Stomach smooth muscle (tissue), 2 donors: ENCODE measurements at regions not wholly inside any gene's neighbourhood (a gene's known extent, or its start where the extent isn't known, plus 50 kb on each side); places are given as distances from the start of the nearest gene placed in this dataset.
"Not testable (repeated sequence)": the region's sequence is repeated elsewhere in the genome, so short reads cannot be mapped to it uniquely, and the experiment has no call there.

Source experiments
- H3K27ac ChIP-seq: one replicate; pipeline ENCODE4 v1.7.0; 2013; ENCODE audit warnings: mild to moderate bottlenecking, low read length, inconsistent platforms
- H3K27me3 ChIP-seq, 2 donors: one replicate each; pipeline ENCODE4 v1.7.0; 2013; ENCODE audit warnings: low read length in 2 of 2; ENCODE audit not compliant: insufficient read depth in 2 of 2, control insufficient read depth in 1 of 2
- H3K36me3 ChIP-seq, 2 donors: one replicate each; pipeline ENCODE4 v1.7.0; 2013; ENCODE audit warnings: low read length in 2 of 2; ENCODE audit not compliant: control insufficient read depth in 2 of 2, insufficient read depth in 2 of 2
- H3K4me1 ChIP-seq: one replicate; pipeline ENCODE4 v1.7.0; 2013; ENCODE audit warnings: low read length; ENCODE audit not compliant: control insufficient read depth, insufficient read depth
- H3K4me3 ChIP-seq, 2 donors: one replicate each; pipeline ENCODE4 v1.7.0; 2013; ENCODE audit warnings: low read length in 2 of 2
- H3K9ac ChIP-seq, 2 donors: one replicate each; pipeline ENCODE4 v1.7.0; 2013; ENCODE audit warnings: low read length in 2 of 2, mild to moderate bottlenecking in 1 of 2
- H3K9me3 ChIP-seq, 2 donors: one replicate each; pipeline ENCODE4 v1.7.0; 2013; ENCODE audit warnings: low read length in 2 of 2; ENCODE audit not compliant: control insufficient read depth in 2 of 2
- donor health status: healthy.
- donor health status: Pancreatic carcinoma.

- Histone ChIP-seq H3K4me1 (no peaks in the 10 kb centered on the region), H3K4me3 (no peak overlapping the region), H3K27me3 (no peaks in the 10 kb centered on the region), H3K9me3 (no peaks in the 10 kb centered on the region), H3K27ac (no peak overlapping the region), H3K36me3 (no peaks in the 10 kb centered on the region), H3K9ac (no peak overlapping the region)
Observed at GRCh38 chr16:86227041-86227440, 283.3 kb upstream of the FOXF1 start.

- H3K27ac ChIP-seq, result no peak overlapping the region
- H3K27me3 ChIP-seq, result no peaks in the 10 kb centered on the region
- H3K36me3 ChIP-seq, result no peaks in the 10 kb centered on the region
- peaks cover 3% of the 10 kb centered on the region for H3K4me1 ChIP-seq
- H3K4me3 ChIP-seq, result no peak overlapping the region
- H3K9ac ChIP-seq, result no peak overlapping the region
- no peaks in the 10 kb centered on the region for H3K9me3 ChIP-seq
Observed at GRCh38 chr16:86227801-86228200, 282.5 kb upstream of the FOXF1 start.

DNA sequence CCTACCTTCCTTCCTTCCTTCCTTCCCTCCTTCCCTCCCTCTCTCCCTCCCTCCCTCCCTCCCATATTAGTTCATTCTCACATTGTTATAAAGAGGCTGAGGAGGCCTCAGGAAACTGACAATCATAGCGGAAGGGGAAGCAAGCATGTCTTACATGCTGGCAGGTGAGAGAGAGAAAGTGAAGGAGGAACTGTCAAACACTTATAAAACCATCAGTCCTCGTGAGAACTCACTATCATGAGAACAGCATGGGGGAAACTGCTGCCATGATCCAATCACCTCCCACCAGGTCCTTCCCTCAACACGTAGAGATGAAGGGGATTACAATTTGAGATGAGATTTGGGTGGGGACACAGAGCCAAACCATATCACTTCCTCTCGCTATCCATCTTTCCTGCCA lies 281.6 kb upstream of the FOXF1 start:
- H3K27me3 ChIP-seq, result no peaks in the 10 kb centered on the region
- no peak overlapping the region for H3K4me3 ChIP-seq
- H3K36me3 ChIP-seq, result no peaks in the 10 kb centered on the region
- no peak overlapping the region for H3K27ac ChIP-seq
- no peaks in the 10 kb centered on the region for H3K9me3 ChIP-seq
- no peak overlapping the region for H3K9ac ChIP-seq
- peaks cover 3% of the 10 kb centered on the region for H3K4me1 ChIP-seq

GRCh38 chr16:86229283-86229682 lies 281.0 kb upstream of the FOXF1 start:
- Histone ChIP-seq H3K27ac (no peak overlapping the region), H3K4me1 (peaks cover 3% of the 10 kb centered on the region), H3K27me3 (no peaks in the 10 kb centered on the region), H3K9ac (no peak overlapping the region), H3K9me3 (no peaks in the 10 kb centered on the region), H3K4me3 (no peak overlapping the region), H3K36me3 (no peaks in the 10 kb centered on the region)

GRCh38 chr16:86229866-86230656 lies 280.3 kb upstream of the FOXF1 start:
- peaks cover 3% of the 10 kb centered on the region for H3K4me1 ChIP-seq
- H3K36me3 ChIP-seq, result no peaks in the 10 kb centered on the region
- H3K4me3 ChIP-seq, result no peak overlapping the region
- no peak overlapping the region for H3K9ac ChIP-seq
- no peaks in the 10 kb centered on the region for H3K9me3 ChIP-seq
- H3K27me3 ChIP-seq, result no peaks in the 10 kb centered on the region
- no peak overlapping the region for H3K27ac ChIP-seq

DNA sequence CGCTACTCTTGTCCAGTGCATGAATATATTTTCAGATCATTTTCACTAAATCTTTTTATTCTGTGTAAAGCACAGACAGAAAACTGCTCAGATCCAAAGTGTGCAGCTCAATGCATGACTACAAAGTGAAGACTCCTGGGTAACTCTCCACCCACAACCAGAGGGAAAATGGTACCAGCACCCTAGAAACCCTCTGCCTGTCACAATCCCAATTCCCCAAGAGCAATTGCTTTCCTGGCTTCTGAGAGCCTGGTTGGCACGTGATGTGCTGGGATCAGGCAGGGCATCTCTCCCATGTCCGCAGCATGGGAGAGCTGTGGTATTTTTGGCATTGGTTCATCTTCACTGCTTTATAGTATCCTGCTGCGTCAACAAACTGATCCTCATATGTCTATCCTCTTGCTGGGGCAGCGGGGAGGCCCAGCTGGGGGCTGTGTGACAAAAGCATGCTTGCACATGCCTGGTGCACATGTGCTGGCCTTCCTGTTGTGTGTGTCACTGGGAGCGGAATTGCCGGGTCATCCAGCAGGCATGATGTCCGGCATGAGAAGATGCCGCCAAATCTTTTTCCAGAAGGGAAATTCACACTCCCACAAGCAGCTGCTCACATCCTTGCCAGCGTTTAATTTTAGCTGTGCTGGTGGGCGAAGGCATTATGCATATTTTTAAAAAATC lies 278.9 kb upstream of the FOXF1 start:
- Histone ChIP-seq H3K9me3 (no peaks in the 10 kb centered on the region), H3K36me3 (no peaks in the 10 kb centered on the region), H3K4me3 (no peak overlapping the region), H3K4me1 (peaks cover 3% of the 10 kb centered on the region), H3K27ac (no peak overlapping the region), H3K9ac (no peak overlapping the region), H3K27me3 (no peaks in the 10 kb centered on the region)

DNA sequence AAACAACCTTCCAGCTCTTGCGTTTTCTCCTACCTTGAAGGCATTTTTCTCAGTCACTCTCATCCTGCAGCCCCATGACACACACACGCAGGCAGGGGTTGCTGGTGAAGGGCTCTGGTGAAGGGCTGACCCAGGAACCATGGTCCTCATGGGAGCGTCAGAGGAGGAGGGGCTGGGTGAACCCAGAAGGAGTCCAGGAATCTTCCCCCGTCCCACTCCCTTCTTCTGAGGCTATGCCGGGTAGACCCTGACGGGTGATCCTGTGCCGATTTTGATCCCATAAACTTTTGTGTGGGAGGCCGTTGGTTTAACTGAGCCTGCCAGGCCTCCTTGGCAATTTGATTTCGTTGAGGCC lies 278.4 kb upstream of the FOXF1 start:
- H3K27me3 ChIP-seq, result no peaks in the 10 kb centered on the region
- no peaks in the 10 kb centered on the region for H3K36me3 ChIP-seq
- no peak overlapping the region for H3K4me3 ChIP-seq
- H3K4me1 ChIP-seq, result peaks cover 3% of the 10 kb centered on the region
- H3K9ac ChIP-seq, result no peak overlapping the region
- no peak overlapping the region for H3K27ac ChIP-seq
- no peaks in the 10 kb centered on the region for H3K9me3 ChIP-seq

DNA sequence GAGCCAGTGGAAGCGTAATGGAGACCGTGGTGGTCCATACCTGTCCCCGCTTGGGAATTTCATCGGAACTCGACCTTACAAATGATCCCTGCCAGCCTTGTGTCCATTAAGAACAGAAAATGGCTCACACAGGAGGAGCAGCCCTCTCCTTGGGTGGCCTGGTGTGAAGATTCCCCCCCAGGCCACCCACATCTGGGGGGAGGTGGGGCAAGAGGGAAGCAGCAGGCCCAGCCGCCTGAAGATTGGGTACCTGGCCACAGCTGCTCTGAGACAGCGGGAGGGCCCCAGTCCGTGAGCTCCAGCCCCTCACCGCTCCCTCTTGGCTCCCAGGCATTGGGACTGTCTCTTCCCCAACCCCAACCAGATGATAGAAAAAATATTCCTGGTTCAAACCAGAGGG lies 277.8 kb upstream of the FOXF1 start:
- no peak overlapping the region for H3K4me3 ChIP-seq
- no peaks in the 10 kb centered on the region for H3K27me3 ChIP-seq
- no peaks in the 10 kb centered on the region for H3K9me3 ChIP-seq
- no peak overlapping the region for H3K9ac ChIP-seq
- peaks cover 3% of the 10 kb centered on the region for H3K4me1 ChIP-seq
- H3K36me3 ChIP-seq, result no peaks in the 10 kb centered on the region
- H3K27ac ChIP-seq, result no peak overlapping the region

DNA sequence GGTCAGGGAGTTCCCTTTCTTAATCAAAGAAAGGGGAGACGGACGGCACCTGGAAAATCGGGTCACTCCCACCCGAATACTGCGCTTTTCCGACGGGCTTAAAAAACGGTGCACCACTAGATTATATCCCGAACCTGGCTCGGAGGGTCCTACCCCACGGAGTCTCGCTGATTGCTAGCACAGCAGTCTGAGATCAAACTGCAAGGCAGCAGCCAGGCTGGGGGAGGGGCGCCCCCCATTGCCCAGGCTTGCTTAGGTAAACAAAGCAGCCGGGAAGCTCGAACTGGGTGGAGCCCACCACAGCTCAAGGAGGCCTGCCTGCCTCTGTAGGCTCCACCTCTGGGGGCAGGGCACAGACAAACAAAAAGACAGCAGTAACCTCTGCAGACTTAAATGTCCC lies 276.8 kb upstream of the FOXF1 start:
- not testable (repeated sequence) for H3K9me3 ChIP-seq, H3K27ac ChIP-seq, H3K4me3 ChIP-seq, H3K4me1 ChIP-seq, H3K36me3 ChIP-seq, H3K27me3 ChIP-seq, H3K9ac ChIP-seq

DNA sequence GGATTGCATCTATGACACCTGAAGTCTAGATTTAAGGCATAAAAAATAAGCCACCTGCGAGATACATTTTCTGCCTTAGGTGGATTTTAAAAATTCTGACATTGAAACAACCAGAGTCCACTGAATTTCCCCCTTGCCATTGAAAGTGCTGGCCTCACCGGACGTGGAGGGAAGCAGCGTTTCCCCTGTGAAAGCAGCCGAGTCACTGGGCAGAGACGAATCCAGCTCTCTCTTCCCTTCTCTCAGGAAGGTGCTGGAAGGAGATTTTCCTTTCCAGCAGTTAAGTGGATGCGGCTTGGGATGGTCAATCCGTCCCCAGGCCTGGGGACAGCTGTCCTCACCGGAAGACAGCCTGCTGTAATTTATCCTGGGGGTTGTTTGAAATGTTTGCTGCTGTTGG lies 270.9 kb upstream of the FOXF1 start:
- Histone ChIP-seq H3K4me1 (peaks cover 5% of the 10 kb centered on the region), H3K4me3 (no peak overlapping the region), H3K9me3 (no peaks in the 10 kb centered on the region), H3K9ac (no peak overlapping the region), H3K27ac (no peak overlapping the region), H3K27me3 (no peaks in the 10 kb centered on the region), H3K36me3 (no peaks in the 10 kb centered on the region)

DNA sequence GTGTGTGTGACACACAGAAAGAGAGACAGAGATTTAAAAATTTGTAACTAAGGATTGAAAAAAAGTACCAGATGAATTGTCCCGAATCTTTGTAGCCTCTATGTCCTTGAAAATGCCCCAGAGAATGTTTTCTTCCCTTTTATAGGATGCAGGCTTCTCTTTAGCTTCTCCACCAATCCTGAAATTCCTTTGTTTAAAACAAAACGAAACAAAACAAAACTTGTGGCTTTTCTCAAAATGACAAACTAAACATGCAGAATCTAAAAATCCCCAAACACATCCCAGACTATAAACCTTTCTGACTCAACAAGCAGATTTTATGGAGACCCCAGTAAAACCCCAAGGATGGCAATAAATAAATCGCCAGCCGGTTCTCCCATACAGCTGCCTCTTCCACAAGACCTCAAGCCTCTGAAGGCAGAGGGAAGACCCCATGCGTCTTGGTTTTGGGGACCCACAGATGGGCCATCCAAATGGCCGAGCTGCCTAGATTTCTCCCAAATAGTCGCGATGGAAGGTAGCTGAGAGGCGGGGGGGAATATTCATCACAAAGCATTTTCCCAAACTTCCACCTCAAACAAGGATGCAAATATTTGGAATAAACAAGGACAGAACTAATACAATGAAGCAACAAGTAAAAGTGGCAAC lies 269.5 kb upstream of the FOXF1 start:
- peaks cover 5% of the 10 kb centered on the region for H3K4me1 ChIP-seq
- no peak overlapping the region for H3K27ac ChIP-seq
- H3K36me3 ChIP-seq, result no peaks in the 10 kb centered on the region
- no peak overlapping the region for H3K9ac ChIP-seq
- no peak overlapping the region for H3K4me3 ChIP-seq
- H3K27me3 ChIP-seq, result no peaks in the 10 kb centered on the region
- no peaks in the 10 kb centered on the region for H3K9me3 ChIP-seq
